Liver (tissue), 8 donors: ENCODE measurements at regions not wholly inside any gene's neighbourhood (a gene's known extent, or its start where the extent isn't known, plus 50 kb on each side); places are given as distances from the start of the nearest gene placed in this dataset.

Source experiments
- DNase-seq: peaks from one replicate; pipeline ENCODE4 v3.0.0-alpha.2; 2017; ENCODE audit warnings: low spot score
- H3K27ac ChIP-seq, 2 donors: one replicate each; pipeline ENCODE4 v1.7.0; 2013; ENCODE audit warnings: inconsistent platforms in 2 of 2, low read length in 2 of 2, control low read depth in 1 of 2, low read depth in 1 of 2, mild to moderate bottlenecking in 1 of 2
- H3K27me3 ChIP-seq, 4 donors: one replicate each; pipeline versions ENCODE4 v1.6.1 to v1.7.0; 2013; ENCODE audit warnings: low read length in 3 of 4, inconsistent platforms in 1 of 4, mild to moderate bottlenecking in 1 of 4, moderate library complexity in 1 of 4; ENCODE audit not compliant: control insufficient read depth in 4 of 4, insufficient read depth in 4 of 4
- H3K36me3 ChIP-seq, 4 donors: one replicate each; pipeline versions ENCODE4 v1.6.1 to v1.7.0; 2013; ENCODE audit warnings: low read length in 3 of 4, mild to moderate bottlenecking in 3 of 4, low read depth in 1 of 4, moderate library complexity in 1 of 4; ENCODE audit not compliant: control insufficient read depth in 4 of 4, insufficient read depth in 3 of 4
- H3K4me1 ChIP-seq, 4 donors: one replicate each; pipeline versions ENCODE4 v1.6.1 to v1.7.0; 2013; ENCODE audit warnings: low read length in 3 of 4, mild to moderate bottlenecking in 3 of 4, moderate library complexity in 1 of 4; ENCODE audit not compliant: control insufficient read depth in 4 of 4, insufficient read depth in 4 of 4
- H3K4me3 ChIP-seq, 3 donors: one replicate each; pipeline versions ENCODE4 v1.6.1 to v1.7.0; 2013; ENCODE audit warnings: low read length in 3 of 3, control low read depth in 1 of 3, low read depth in 1 of 3, mild to moderate bottlenecking in 1 of 3
- H3K9ac ChIP-seq, 2 donors: one replicate each; pipeline ENCODE4 v1.7.0; 2013; ENCODE audit warnings: low read length in 2 of 2, mild to moderate bottlenecking in 2 of 2, moderate library complexity in 2 of 2, control low read depth in 1 of 2, low read depth in 1 of 2
- H3K9me3 ChIP-seq, 4 donors: one replicate each; pipeline versions ENCODE4 v1.6.1 to v1.7.0; 2013; ENCODE audit warnings: low read length in 3 of 4; ENCODE audit not compliant: control insufficient read depth in 4 of 4
- ATF3 ChIP-seq: IDR thresholded peaks from 2 replicates; pipeline ENCODE4 v1.6.1; 2016; ENCODE audit warnings: antibody characterized with exemption
- CTCF ChIP-seq: fragments of 150-350 bp; IDR thresholded peaks from 2 replicates; pipeline ENCODE4 v1.5.1; 2017; ENCODE audit warnings: improper control_type of control experiment, low read depth, low read length; ENCODE audit not compliant: missing input control
- EGR1 ChIP-seq, 2 donors: IDR thresholded peaks; 2 replicates each; pipeline ENCODE4 v1.6.1; 2016 to 2018; ENCODE audit warnings: antibody characterized with exemption in 2 of 2, low read depth in 2 of 2
- FOXA1 ChIP-seq: IDR thresholded peaks from 2 replicates; pipeline ENCODE4 v1.6.1; 2016; ENCODE audit warnings: antibody characterized with exemption
- FOXA2 ChIP-seq: IDR thresholded peaks from 2 replicates; pipeline ENCODE4 v1.6.1; 2016; ENCODE audit warnings: antibody characterized with exemption
- GABPA ChIP-seq, 2 donors: IDR thresholded peaks in 1 of 2; conservative IDR thresholded peaks in 1 of 2; 2 replicates each; pipeline ENCODE4 v1.6.1; 2016; ENCODE audit warnings: antibody characterized with exemption in 2 of 2, mild to moderate bottlenecking in 1 of 2, moderate library complexity in 1 of 2
- HNF4A ChIP-seq, 2 donors: conservative IDR thresholded peaks; 2 replicates each; pipeline ENCODE4 v1.6.1; 2016; ENCODE audit warnings: antibody characterized with exemption in 2 of 2, mild to moderate bottlenecking in 2 of 2
- HNF4G ChIP-seq: IDR thresholded peaks from 2 replicates; pipeline ENCODE4 v1.6.1; 2016; ENCODE audit warnings: antibody characterized with exemption
- JUND ChIP-seq, 2 donors: IDR thresholded peaks; 2 replicates each; pipeline ENCODE4 v1.6.1; 2016; ENCODE audit warnings: antibody characterized with exemption in 2 of 2
- NR2F2 ChIP-seq: IDR thresholded peaks from 2 replicates; pipeline ENCODE4 v1.6.1; 2016; ENCODE audit warnings: antibody characterized with exemption
- RAD21 ChIP-seq, 2 donors: IDR thresholded peaks; 2 replicates each; pipeline ENCODE4 v1.6.1; 2016; ENCODE audit warnings: antibody characterized with exemption in 2 of 2, mild to moderate bottlenecking in 2 of 2
- RXRA ChIP-seq, 2 donors: IDR thresholded peaks; 2 replicates each; pipeline ENCODE4 v1.6.1; 2017 to 2018; ENCODE audit warnings: antibody characterized with exemption in 2 of 2, mild to moderate bottlenecking in 1 of 2
- SP1 ChIP-seq: IDR thresholded peaks from 2 replicates; pipeline ENCODE4 v1.6.1; 2018; ENCODE audit warnings: antibody characterized with exemption, mild to moderate bottlenecking
- TAF1 ChIP-seq: conservative IDR thresholded peaks from 2 replicates; pipeline ENCODE4 v1.6.1; 2016; ENCODE audit warnings: antibody characterized with exemption, mild to moderate bottlenecking
- YY1 ChIP-seq: IDR thresholded peaks from 2 replicates; pipeline ENCODE4 v1.6.1; 2016; ENCODE audit warnings: antibody characterized with exemption, mild to moderate bottlenecking
- WGBS: extraction: QIAGEN DNeasy Blood & Tissue Kit; methylation state at CpG from one replicate; pipeline ENCODE4 v1.1.7; 2013; 5-methylcytosine and 5-hydroxymethylcytosine counted together
- TF ChIP-seq, protein P1 (sequence below): IDR thresholded peaks from 2 replicates; pipeline ENCODE4 v1.6.1; 2016; ENCODE audit warnings: antibody characterized with exemption
- TF ChIP-seq, protein P2 (sequence below): IDR thresholded peaks from 2 replicates; pipeline ENCODE4 v1.6.1; 2016; ENCODE audit warnings: antibody characterized with exemption, mild to moderate bottlenecking
- TF ChIP-seq, protein P3 (sequence below): IDR thresholded peaks from 2 replicates; pipeline ENCODE4 v1.6.1; 2016; ENCODE audit warnings: antibody characterized with exemption
- donor health status: healthy.
- donor health status: healthy.
- donor health status: healthy.
- donor health status: healthy.
- donor health status: healthy.

- H3K9me3 ChIP-seq = no peaks in the 10 kb centered on the region
- no peak overlapping the region for H3K4me3 ChIP-seq
- TF ChIP-seq ATF3 = no peak
- no peak for TF ChIP-seq FOXA1
- no peak for TF ChIP-seq SP1
- TF ChIP-seq, protein P1, sequence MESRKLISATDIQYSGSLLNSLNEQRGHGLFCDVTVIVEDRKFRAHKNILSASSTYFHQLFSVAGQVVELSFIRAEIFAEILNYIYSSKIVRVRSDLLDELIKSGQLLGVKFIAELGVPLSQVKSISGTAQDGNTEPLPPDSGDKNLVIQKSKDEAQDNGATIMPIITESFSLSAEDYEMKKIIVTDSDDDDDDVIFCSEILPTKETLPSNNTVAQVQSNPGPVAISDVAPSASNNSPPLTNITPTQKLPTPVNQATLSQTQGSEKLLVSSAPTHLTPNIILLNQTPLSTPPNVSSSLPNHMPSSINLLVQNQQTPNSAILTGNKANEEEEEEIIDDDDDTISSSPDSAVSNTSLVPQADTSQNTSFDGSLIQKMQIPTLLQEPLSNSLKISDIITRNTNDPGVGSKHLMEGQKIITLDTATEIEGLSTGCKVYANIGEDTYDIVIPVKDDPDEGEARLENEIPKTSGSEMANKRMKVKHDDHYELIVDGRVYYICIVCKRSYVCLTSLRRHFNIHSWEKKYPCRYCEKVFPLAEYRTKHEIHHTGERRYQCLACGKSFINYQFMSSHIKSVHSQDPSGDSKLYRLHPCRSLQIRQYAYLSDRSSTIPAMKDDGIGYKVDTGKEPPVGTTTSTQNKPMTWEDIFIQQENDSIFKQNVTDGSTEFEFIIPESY = no peak
- TF ChIP-seq YY1 = no peak
- TF ChIP-seq CTCF = no peak
- no peak for TF ChIP-seq EGR1 (IDR thresholded peaks at IDR 0.05; ENCODE audit: low read depth in 2 of 2)
- TF ChIP-seq RXRA (IDR thresholded peaks at IDR 0.05) = no peak
- no peak for TF ChIP-seq FOXA2
- no peak for TF ChIP-seq GABPA (IDR thresholded peaks at IDR 0.05 in 1 of 2, conservative IDR thresholded peaks at IDR 0.05 in 1 of 2)
- TF ChIP-seq, protein P2, sequence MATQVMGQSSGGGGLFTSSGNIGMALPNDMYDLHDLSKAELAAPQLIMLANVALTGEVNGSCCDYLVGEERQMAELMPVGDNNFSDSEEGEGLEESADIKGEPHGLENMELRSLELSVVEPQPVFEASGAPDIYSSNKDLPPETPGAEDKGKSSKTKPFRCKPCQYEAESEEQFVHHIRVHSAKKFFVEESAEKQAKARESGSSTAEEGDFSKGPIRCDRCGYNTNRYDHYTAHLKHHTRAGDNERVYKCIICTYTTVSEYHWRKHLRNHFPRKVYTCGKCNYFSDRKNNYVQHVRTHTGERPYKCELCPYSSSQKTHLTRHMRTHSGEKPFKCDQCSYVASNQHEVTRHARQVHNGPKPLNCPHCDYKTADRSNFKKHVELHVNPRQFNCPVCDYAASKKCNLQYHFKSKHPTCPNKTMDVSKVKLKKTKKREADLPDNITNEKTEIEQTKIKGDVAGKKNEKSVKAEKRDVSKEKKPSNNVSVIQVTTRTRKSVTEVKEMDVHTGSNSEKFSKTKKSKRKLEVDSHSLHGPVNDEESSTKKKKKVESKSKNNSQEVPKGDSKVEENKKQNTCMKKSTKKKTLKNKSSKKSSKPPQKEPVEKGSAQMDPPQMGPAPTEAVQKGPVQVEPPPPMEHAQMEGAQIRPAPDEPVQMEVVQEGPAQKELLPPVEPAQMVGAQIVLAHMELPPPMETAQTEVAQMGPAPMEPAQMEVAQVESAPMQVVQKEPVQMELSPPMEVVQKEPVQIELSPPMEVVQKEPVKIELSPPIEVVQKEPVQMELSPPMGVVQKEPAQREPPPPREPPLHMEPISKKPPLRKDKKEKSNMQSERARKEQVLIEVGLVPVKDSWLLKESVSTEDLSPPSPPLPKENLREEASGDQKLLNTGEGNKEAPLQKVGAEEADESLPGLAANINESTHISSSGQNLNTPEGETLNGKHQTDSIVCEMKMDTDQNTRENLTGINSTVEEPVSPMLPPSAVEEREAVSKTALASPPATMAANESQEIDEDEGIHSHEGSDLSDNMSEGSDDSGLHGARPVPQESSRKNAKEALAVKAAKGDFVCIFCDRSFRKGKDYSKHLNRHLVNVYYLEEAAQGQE = no peak
- TF ChIP-seq RAD21 (IDR thresholded peaks at IDR 0.05) = no peak
- TF ChIP-seq HNF4G = no peak
- no peak for TF ChIP-seq HNF4A (conservative IDR thresholded peaks at IDR 0.05)
- TF ChIP-seq NR2F2 = no peak
- TF ChIP-seq TAF1 = no peak
- TF ChIP-seq JUND (IDR thresholded peaks at IDR 0.05) = no peak
- TF ChIP-seq, protein P3, sequence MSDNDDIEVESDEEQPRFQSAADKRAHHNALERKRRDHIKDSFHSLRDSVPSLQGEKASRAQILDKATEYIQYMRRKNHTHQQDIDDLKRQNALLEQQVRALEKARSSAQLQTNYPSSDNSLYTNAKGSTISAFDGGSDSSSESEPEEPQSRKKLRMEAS = no peak
- no peaks in the 10 kb centered on the region for H3K36me3 ChIP-seq
- 81% methylated on average over 2 of the region's 2 CpGs for WGBS
- H3K27ac ChIP-seq = no peak overlapping the region
- H3K4me1 ChIP-seq = no peaks in the 10 kb centered on the region
- DNase-seq = no peak
- no peak overlapping the region for H3K9ac ChIP-seq
- no peaks in the 10 kb centered on the region for H3K27me3 ChIP-seq
Measured at GRCh38 chr4:138616775-138617174, 374.6 kb upstream of the SLC7A11 start.
